ENCODE measurements at regions not wholly inside any gene's neighbourhood (a gene's known extent, or its start where the extent isn't known, plus 50 kb on each side); places are given as distances from the start of the nearest gene placed in this dataset.

DNA sequence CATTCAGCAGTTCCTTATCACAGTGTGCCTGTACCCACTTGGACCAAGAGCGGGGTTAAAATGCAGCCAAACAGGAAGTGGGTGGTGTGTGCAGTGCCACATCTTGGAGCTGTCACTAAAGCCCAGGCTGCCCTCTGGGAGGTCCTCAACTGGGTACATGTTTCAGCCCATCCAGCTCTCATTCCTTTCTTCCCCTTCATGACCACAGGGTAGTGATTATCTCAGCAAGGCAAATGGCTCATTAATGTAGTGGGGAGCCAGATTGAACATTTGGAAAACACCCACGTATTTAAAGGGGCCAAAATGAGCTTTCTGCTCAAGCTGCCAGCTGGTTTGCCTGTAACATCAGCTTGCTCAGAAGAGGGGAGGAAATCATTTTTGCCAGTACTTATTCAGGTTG is 210.8 kb upstream of the BTG1 start:
- H3K36me3 ChIP-seq (ENCODE audit: insufficient read depth, low read length) = peaks cover 30% of the 10 kb centered on the region
- intact Hi-C loops (cut with micrococcal nuclease; ENCODE audit: unreplicated experiment) = no loop called here
- H2AFZ ChIP-seq (ENCODE audit: low read length) = no peak overlapping the region
- H3K4me1 ChIP-seq (ENCODE audit: insufficient read depth, low read length, poor library complexity, severe bottlenecking) = peaks cover 25% of the 10 kb centered on the region
- TF ChIP-seq EZH2phosphoT487 (IDR thresholded peaks at IDR 0.05; ENCODE audit: borderline replicate concordance, low read depth, low read length) (no peak), CTCF (conservative IDR thresholded peaks at IDR 0.05; ENCODE audit: low read length) (no peak)
- peaks cover 19% of the 10 kb centered on the region; the same call in 1 of the 2 replicates for H3K9me3 ChIP-seq (ENCODE audit: low read length)
- peaks cover 6% of the 10 kb centered on the region; the same call in 1 of the 2 replicates for H3K79me2 ChIP-seq (ENCODE audit: insufficient read depth, low read depth, low read length)
- ChIA-PET CTCF (ENCODE audit: unreplicated experiment) (no interaction called here), POLR2A (interaction anchor here (0.8 to 1.8 kb wide), 3 partner anchors 9 to 151 kb away, joined by 3 to 4 read pairs (median 3); no protein-coding TSS in a partner anchor)
- no TSS peak for BruUV-seq (replicated peaks)
- H3K4me3 ChIP-seq (ENCODE audit: low read depth, low read length, poor library complexity, severe bottlenecking) = no peak overlapping the region
- DNase-seq (ENCODE audit: low spot score) = no peak
- H3K9me2 ChIP-seq (ENCODE audit: insufficient read depth, low read length) = no peaks in the 10 kb centered on the region
- no peak overlapping the region for H3K27ac ChIP-seq (ENCODE audit: low read depth, low read length, poor library complexity, severe bottlenecking)
- H3K4me2 ChIP-seq (ENCODE audit: low read length) = no peak overlapping the region
- H4K20me1 ChIP-seq (ENCODE audit: insufficient read depth, low read length) = no peaks in the 10 kb centered on the region

DNA sequence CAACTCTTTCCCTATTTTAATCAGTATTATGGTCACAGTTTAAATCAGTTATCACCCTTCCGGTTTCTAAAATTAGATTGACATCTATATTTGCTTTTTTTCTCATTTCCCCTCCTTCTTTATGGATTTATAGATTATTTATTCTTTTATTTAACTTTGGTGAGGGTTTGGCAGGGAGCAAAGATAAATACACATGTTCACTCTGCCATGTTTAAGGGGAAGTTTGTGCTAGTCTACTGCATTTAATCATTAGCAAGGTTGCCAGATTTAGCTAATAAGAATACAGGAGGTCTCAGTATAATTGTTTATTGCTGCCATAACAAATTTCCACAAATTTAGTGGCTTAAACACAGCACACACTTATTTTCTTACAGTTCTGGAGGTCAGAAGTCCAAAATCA is 204.0 kb upstream of the BTG1 start:
- ChIA-PET POLR2A (interaction anchor here (0.9 kb wide), 1 partner anchor 204 kb away, joined by 3 read pairs; the partner anchor contains the start of gene BTG1), CTCF (ENCODE audit: unreplicated experiment) (no interaction called here)
- no peak overlapping the region for H3K4me2 ChIP-seq (ENCODE audit: low read length)
- no peak overlapping the region for H2AFZ ChIP-seq (ENCODE audit: low read length)
- no peaks in the 10 kb centered on the region for H3K79me2 ChIP-seq (ENCODE audit: insufficient read depth, low read depth, low read length)
- TF ChIP-seq CTCF (conservative IDR thresholded peaks at IDR 0.05; ENCODE audit: low read length) = no peak
- no peak for TF ChIP-seq EZH2phosphoT487 (IDR thresholded peaks at IDR 0.05; ENCODE audit: borderline replicate concordance, low read depth, low read length)
- intact Hi-C loops (cut with micrococcal nuclease; ENCODE audit: unreplicated experiment) = no loop called here
- H3K9me3 ChIP-seq (ENCODE audit: low read length) = no peaks in the 10 kb centered on the region; the same call in 1 of the 2 replicates
- no TSS peak for BruUV-seq (replicated peaks)
- no peak for DNase-seq (ENCODE audit: low spot score)
- no peaks in the 10 kb centered on the region for H4K20me1 ChIP-seq (ENCODE audit: insufficient read depth, low read length)
- no peak overlapping the region for H3K4me3 ChIP-seq (ENCODE audit: low read depth, low read length, poor library complexity, severe bottlenecking)
- H3K9me2 ChIP-seq (ENCODE audit: insufficient read depth, low read length) = no peaks in the 10 kb centered on the region
- no peaks in the 10 kb centered on the region for H3K4me1 ChIP-seq (ENCODE audit: insufficient read depth, low read length, poor library complexity, severe bottlenecking)
- H3K36me3 ChIP-seq (ENCODE audit: insufficient read depth, low read length) = peaks cover 4% of the 10 kb centered on the region
- H3K27ac ChIP-seq (ENCODE audit: low read depth, low read length, poor library complexity, severe bottlenecking) = no peak overlapping the region

DNA sequence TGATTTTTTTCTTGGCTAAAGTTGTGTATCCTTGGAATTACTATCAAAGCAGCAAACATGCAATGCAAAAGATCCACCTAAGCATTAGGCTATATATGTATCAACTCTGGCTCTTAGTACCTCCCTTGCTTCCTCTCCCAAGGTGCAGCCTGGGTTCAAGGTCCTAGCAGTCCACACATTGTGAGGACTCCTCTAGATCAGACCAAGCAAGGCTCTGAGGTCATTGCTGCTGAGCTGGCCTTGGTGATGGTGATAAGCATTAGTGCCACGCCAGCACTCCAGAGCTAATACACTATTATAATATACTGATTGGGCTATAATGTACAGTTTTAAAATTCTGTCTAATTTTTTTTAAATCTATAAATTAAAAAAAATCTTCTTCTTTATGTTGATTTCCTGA is 196.9 kb upstream of the BTG1 start:
- no peak overlapping the region for H3K4me2 ChIP-seq (ENCODE audit: low read length)
- no peak overlapping the region for H2AFZ ChIP-seq (ENCODE audit: low read length)
- H3K4me1 ChIP-seq (ENCODE audit: insufficient read depth, low read length, poor library complexity, severe bottlenecking) = no peaks in the 10 kb centered on the region
- no TSS peak for BruUV-seq (replicated peaks)
- no peaks in the 10 kb centered on the region for H3K79me2 ChIP-seq (ENCODE audit: insufficient read depth, low read depth, low read length)
- ChIA-PET POLR2A (interaction anchor here (1.0 to 1.3 kb wide), 3 partner anchors 10 to 224 kb away, joined by 3 to 4 read pairs (median 3); no protein-coding TSS in a partner anchor), CTCF (ENCODE audit: unreplicated experiment) (no interaction called here)
- no peaks in the 10 kb centered on the region for H3K9me2 ChIP-seq (ENCODE audit: insufficient read depth, low read length)
- no peak overlapping the region for H3K27ac ChIP-seq (ENCODE audit: low read depth, low read length, poor library complexity, severe bottlenecking)
- TF ChIP-seq CTCF (conservative IDR thresholded peaks at IDR 0.05; ENCODE audit: low read length) (no peak), EZH2phosphoT487 (IDR thresholded peaks at IDR 0.05; ENCODE audit: borderline replicate concordance, low read depth, low read length) (no peak)
- H3K36me3 ChIP-seq (ENCODE audit: insufficient read depth, low read length) = peaks cover 4% of the 10 kb centered on the region
- H3K4me3 ChIP-seq (ENCODE audit: low read depth, low read length, poor library complexity, severe bottlenecking) = no peak overlapping the region
- no peak for DNase-seq (ENCODE audit: low spot score)
- intact Hi-C loops (cut with micrococcal nuclease; ENCODE audit: unreplicated experiment) = no loop called here
- no peaks in the 10 kb centered on the region; the same call in 1 of the 2 replicates for H3K9me3 ChIP-seq (ENCODE audit: low read length)
- H4K20me1 ChIP-seq (ENCODE audit: insufficient read depth, low read length) = no peaks in the 10 kb centered on the region

Measured in OCI-LY7 (cell line).